ENCODE measurements at regions not wholly inside any gene's neighbourhood (a gene's known extent, or its start where the extent isn't known, plus 50 kb on each side); places are given as distances from the start of the nearest gene placed in this dataset.

DNA sequence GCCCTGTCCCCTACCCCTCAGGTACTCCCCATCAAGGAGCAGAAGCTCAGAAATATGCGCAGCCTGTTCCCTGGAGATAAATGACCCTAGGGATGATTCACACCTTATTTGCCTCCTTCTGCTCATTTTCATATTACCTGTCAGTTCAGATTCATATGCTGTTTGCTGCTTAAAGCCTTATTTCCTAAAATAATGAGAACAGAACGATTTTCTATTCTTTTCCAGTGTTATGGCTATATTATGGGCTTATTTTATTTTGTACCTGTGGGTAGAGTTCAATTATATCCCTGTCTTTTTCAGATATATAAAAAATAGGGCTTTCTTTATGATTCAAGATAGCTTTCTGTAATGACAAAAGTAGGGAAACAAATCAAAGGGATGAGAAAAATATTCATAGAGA is 224.8 kb downstream of the RPAP3 start (continued):
- TF ChIP-seq, protein P1, sequence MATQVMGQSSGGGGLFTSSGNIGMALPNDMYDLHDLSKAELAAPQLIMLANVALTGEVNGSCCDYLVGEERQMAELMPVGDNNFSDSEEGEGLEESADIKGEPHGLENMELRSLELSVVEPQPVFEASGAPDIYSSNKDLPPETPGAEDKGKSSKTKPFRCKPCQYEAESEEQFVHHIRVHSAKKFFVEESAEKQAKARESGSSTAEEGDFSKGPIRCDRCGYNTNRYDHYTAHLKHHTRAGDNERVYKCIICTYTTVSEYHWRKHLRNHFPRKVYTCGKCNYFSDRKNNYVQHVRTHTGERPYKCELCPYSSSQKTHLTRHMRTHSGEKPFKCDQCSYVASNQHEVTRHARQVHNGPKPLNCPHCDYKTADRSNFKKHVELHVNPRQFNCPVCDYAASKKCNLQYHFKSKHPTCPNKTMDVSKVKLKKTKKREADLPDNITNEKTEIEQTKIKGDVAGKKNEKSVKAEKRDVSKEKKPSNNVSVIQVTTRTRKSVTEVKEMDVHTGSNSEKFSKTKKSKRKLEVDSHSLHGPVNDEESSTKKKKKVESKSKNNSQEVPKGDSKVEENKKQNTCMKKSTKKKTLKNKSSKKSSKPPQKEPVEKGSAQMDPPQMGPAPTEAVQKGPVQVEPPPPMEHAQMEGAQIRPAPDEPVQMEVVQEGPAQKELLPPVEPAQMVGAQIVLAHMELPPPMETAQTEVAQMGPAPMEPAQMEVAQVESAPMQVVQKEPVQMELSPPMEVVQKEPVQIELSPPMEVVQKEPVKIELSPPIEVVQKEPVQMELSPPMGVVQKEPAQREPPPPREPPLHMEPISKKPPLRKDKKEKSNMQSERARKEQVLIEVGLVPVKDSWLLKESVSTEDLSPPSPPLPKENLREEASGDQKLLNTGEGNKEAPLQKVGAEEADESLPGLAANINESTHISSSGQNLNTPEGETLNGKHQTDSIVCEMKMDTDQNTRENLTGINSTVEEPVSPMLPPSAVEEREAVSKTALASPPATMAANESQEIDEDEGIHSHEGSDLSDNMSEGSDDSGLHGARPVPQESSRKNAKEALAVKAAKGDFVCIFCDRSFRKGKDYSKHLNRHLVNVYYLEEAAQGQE (IDR thresholded peaks at IDR 0.05): no peak
- no peak for TF ChIP-seq YY1 (IDR thresholded peaks at IDR 0.05)

DNA sequence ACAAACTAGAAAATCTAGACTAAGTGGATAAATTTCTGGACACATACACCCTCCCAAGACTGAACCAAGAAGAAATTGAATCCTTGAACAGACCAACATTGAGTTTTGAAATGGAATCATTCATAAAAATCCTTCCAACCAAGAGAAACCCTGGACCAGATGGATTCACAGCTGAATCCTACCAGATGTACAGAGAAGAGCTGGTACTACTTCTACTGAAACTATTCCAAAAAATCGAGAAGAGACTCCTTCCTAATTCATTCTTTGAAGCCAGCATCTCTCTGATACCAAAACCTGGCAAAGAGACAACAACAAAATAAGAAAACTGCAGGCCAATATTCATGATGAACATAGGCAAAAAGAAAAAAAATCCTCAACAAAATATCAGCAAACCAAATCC is 227.4 kb downstream of the RPAP3 start:
- Histone ChIP-seq H3K27me3 (ENCODE audit: control insufficient read depth in 4 of 4, insufficient read depth in 4 of 4, low read length in 3 of 4) (no peaks in the 10 kb centered on the region), H3K9ac (ENCODE audit: low read depth in 1 of 2, low read length in 2 of 2) (no peak overlapping the region), H3K36me3 (ENCODE audit: control insufficient read depth in 4 of 4, insufficient read depth in 3 of 4, low read depth in 1 of 4, low read length in 3 of 4) (no peaks in the 10 kb centered on the region), H3K4me3 (ENCODE audit: low read depth in 1 of 3, low read length in 3 of 3) (no peak overlapping the region), H3K9me3 (ENCODE audit: control insufficient read depth in 4 of 4, low read length in 3 of 4) (peaks cover 0 to 3% (median 1%) of the 10 kb centered on the region in 4 donors), H3K27ac (ENCODE audit: low read depth in 1 of 2, low read length in 2 of 2) (no peak overlapping the region), H3K4me1 (ENCODE audit: control insufficient read depth in 4 of 4, insufficient read depth in 4 of 4, low read length in 3 of 4) (no peaks in the 10 kb centered on the region)
- DNase-seq (ENCODE audit: low spot score): no peak
- 21% methylated on average over 1 of the region's 1 CpG for WGBS
- TF ChIP-seq, protein P1 (IDR thresholded peaks at IDR 0.05): no peak
- TF ChIP-seq FOXA2 (IDR thresholded peaks at IDR 0.05): no peak
- TF ChIP-seq, protein P2, sequence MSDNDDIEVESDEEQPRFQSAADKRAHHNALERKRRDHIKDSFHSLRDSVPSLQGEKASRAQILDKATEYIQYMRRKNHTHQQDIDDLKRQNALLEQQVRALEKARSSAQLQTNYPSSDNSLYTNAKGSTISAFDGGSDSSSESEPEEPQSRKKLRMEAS (IDR thresholded peaks at IDR 0.05): no peak
- TF ChIP-seq NR2F2 (IDR thresholded peaks at IDR 0.05): no peak
- TF ChIP-seq HNF4G (IDR thresholded peaks at IDR 0.05): no peak
- no peak for TF ChIP-seq FOXA1 (IDR thresholded peaks at IDR 0.05)
- no peak for TF ChIP-seq RAD21 (IDR thresholded peaks at IDR 0.05)
- TF ChIP-seq GABPA (IDR thresholded peaks at IDR 0.05 in 1 of 2, conservative IDR thresholded peaks at IDR 0.05 in 1 of 2): no peak
- TF ChIP-seq YY1 (IDR thresholded peaks at IDR 0.05): no peak

DNA sequence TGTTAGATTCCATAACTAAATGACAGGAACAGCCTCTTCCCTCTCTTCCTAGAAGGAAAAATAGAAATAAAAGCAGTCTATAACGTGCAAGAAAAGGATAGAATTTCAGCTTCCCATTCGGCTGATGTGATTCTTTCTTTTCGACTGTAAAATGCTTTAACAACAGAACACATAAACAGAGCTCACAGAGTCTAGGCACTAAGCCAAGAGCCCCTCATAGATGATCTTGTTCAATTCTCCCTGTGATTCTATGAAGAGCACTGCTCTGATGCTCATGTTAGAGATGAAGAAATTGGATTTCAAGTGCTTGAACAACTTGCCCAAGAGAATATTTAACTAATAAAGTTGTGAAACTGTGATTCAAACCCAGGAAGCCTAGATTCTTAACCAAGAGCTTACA is 232.7 kb downstream of the RPAP3 start:
- Histone ChIP-seq H3K9me3 (ENCODE audit: control insufficient read depth in 4 of 4, low read length in 3 of 4) (peaks cover 0 to 3% (median 1%) of the 10 kb centered on the region in 4 donors), H3K9ac (ENCODE audit: low read depth in 1 of 2, low read length in 2 of 2) (no peak overlapping the region), H3K27me3 (ENCODE audit: control insufficient read depth in 4 of 4, insufficient read depth in 4 of 4, low read length in 3 of 4) (peaks cover 0 to 3% (median 0%) of the 10 kb centered on the region in 4 donors), H3K4me1 (ENCODE audit: control insufficient read depth in 4 of 4, insufficient read depth in 4 of 4, low read length in 3 of 4) (no peaks in the 10 kb centered on the region), H3K36me3 (ENCODE audit: control insufficient read depth in 4 of 4, insufficient read depth in 3 of 4, low read depth in 1 of 4, low read length in 3 of 4) (no peaks in the 10 kb centered on the region), H3K27ac (ENCODE audit: low read depth in 1 of 2, low read length in 2 of 2) (no peak overlapping the region), H3K4me3 (ENCODE audit: low read depth in 1 of 3, low read length in 3 of 3) (no peak overlapping the region)
- no peak for DNase-seq (ENCODE audit: low spot score)
- 72% methylated on average over 3 of the region's 3 CpGs for WGBS
- TF ChIP-seq, protein P3, sequence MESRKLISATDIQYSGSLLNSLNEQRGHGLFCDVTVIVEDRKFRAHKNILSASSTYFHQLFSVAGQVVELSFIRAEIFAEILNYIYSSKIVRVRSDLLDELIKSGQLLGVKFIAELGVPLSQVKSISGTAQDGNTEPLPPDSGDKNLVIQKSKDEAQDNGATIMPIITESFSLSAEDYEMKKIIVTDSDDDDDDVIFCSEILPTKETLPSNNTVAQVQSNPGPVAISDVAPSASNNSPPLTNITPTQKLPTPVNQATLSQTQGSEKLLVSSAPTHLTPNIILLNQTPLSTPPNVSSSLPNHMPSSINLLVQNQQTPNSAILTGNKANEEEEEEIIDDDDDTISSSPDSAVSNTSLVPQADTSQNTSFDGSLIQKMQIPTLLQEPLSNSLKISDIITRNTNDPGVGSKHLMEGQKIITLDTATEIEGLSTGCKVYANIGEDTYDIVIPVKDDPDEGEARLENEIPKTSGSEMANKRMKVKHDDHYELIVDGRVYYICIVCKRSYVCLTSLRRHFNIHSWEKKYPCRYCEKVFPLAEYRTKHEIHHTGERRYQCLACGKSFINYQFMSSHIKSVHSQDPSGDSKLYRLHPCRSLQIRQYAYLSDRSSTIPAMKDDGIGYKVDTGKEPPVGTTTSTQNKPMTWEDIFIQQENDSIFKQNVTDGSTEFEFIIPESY (IDR thresholded peaks at IDR 0.05): no peak
- TF ChIP-seq, protein P4, sequence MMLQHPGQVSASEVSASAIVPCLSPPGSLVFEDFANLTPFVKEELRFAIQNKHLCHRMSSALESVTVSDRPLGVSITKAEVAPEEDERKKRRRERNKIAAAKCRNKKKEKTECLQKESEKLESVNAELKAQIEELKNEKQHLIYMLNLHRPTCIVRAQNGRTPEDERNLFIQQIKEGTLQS (IDR thresholded peaks at IDR 0.05): no peak
- TF ChIP-seq HNF4A (conservative IDR thresholded peaks at IDR 0.05) (no peak), SP1 (IDR thresholded peaks at IDR 0.05) (no peak), FOXA1 (IDR thresholded peaks at IDR 0.05) (no peak), YY1 (IDR thresholded peaks at IDR 0.05) (no peak), TAF1 (conservative IDR thresholded peaks at IDR 0.05) (no peak)
- TF ChIP-seq, protein P5, sequence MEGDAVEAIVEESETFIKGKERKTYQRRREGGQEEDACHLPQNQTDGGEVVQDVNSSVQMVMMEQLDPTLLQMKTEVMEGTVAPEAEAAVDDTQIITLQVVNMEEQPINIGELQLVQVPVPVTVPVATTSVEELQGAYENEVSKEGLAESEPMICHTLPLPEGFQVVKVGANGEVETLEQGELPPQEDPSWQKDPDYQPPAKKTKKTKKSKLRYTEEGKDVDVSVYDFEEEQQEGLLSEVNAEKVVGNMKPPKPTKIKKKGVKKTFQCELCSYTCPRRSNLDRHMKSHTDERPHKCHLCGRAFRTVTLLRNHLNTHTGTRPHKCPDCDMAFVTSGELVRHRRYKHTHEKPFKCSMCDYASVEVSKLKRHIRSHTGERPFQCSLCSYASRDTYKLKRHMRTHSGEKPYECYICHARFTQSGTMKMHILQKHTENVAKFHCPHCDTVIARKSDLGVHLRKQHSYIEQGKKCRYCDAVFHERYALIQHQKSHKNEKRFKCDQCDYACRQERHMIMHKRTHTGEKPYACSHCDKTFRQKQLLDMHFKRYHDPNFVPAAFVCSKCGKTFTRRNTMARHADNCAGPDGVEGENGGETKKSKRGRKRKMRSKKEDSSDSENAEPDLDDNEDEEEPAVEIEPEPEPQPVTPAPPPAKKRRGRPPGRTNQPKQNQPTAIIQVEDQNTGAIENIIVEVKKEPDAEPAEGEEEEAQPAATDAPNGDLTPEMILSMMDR (IDR thresholded peaks at IDR 0.05; ENCODE audit: low read depth, low read length, missing input control): no peak
- TF ChIP-seq, protein P1 (IDR thresholded peaks at IDR 0.05): no peak
